ENCODE measurements at regions not wholly inside any gene's neighbourhood (a gene's known extent, or its start where the extent isn't known, plus 50 kb on each side); places are given as distances from the start of the nearest gene placed in this dataset.
"Not testable (repeated sequence)": the region's sequence is repeated elsewhere in the genome, so short reads cannot be mapped to it uniquely, and the experiment has no call there.

DNA sequence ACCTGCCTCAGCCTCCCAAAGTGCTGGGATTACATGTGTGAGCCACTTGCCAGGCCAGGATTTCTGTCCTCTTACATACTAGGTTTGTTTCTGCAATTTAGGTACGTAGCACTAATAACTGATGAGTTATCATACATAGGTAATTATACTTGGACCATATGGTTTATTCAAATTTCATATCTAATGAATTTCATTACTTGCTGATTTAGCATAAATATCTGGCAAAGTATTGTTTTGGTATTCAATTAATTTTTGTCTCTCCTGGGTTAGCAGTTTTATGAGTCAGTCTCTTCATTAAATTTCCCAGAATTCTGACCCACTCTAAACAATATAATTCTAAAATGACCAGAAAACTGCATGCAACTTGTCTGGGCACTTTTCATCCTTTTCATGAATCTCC, 2146.5 kb downstream of the TP53TG3F start:
- Histone ChIP-seq H3K36me3 (ENCODE audit: insufficient read depth, low read length) (no peaks in the 10 kb centered on the region), H3K4me3 (ENCODE audit: low read depth, low read length, poor library complexity, severe bottlenecking) (no peak overlapping the region), H3K4me2 (ENCODE audit: low read length) (no peak overlapping the region), H3F3A (ENCODE audit: insufficient read depth, low read length) (no peaks in the 10 kb centered on the region), H3K9ac (ENCODE audit: low read length) (no peak overlapping the region), H3K27ac (ENCODE audit: low read depth, low read length, poor library complexity, severe bottlenecking) (no peak overlapping the region), H3K27me3 (ENCODE audit: insufficient read depth, low read length) (no peaks in the 10 kb centered on the region), H3K79me2 (ENCODE audit: insufficient read depth, low read length) (no peaks in the 10 kb centered on the region), H2AFZ (ENCODE audit: low read length) (no peak overlapping the region), H3K4me1 (ENCODE audit: insufficient read depth, low read length, severe bottlenecking) (no peaks in the 10 kb centered on the region), H3K9me3 (ENCODE audit: low read length) (no peaks in the 10 kb centered on the region), H3K9me2 (ENCODE audit: low read depth, low read length) (no peaks in the 10 kb centered on the region), H4K20me1 (ENCODE audit: insufficient read depth, low read length) (no peaks in the 10 kb centered on the region)
- no peak for TF ChIP-seq EZH2 (IDR thresholded peaks at IDR 0.05; ENCODE audit: borderline replicate concordance, low read length)
- TF ChIP-seq, protein P1, sequence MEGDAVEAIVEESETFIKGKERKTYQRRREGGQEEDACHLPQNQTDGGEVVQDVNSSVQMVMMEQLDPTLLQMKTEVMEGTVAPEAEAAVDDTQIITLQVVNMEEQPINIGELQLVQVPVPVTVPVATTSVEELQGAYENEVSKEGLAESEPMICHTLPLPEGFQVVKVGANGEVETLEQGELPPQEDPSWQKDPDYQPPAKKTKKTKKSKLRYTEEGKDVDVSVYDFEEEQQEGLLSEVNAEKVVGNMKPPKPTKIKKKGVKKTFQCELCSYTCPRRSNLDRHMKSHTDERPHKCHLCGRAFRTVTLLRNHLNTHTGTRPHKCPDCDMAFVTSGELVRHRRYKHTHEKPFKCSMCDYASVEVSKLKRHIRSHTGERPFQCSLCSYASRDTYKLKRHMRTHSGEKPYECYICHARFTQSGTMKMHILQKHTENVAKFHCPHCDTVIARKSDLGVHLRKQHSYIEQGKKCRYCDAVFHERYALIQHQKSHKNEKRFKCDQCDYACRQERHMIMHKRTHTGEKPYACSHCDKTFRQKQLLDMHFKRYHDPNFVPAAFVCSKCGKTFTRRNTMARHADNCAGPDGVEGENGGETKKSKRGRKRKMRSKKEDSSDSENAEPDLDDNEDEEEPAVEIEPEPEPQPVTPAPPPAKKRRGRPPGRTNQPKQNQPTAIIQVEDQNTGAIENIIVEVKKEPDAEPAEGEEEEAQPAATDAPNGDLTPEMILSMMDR (IDR thresholded peaks at IDR 0.05; ENCODE audit: low read length): no peak

- H4K20me1 ChIP-seq (ENCODE audit: insufficient read depth, low read length); H3K36me3 ChIP-seq (ENCODE audit: insufficient read depth, low read length); H3K27ac ChIP-seq (ENCODE audit: low read depth, low read length, poor library complexity, severe bottlenecking); H3K4me1 ChIP-seq (ENCODE audit: insufficient read depth, low read length, severe bottlenecking); H2AFZ ChIP-seq (ENCODE audit: low read length); H3K4me3 ChIP-seq (ENCODE audit: low read depth, low read length, poor library complexity, severe bottlenecking); H3K4me2 ChIP-seq (ENCODE audit: low read length); H3K9ac ChIP-seq (ENCODE audit: low read length); H3K79me2 ChIP-seq (ENCODE audit: insufficient read depth, low read length); H3K9me2 ChIP-seq (ENCODE audit: low read depth, low read length); H3F3A ChIP-seq (ENCODE audit: insufficient read depth, low read length); H3K9me3 ChIP-seq (ENCODE audit: low read length); H3K27me3 ChIP-seq (ENCODE audit: insufficient read depth, low read length): not testable (repeated sequence)
Observed at GRCh38 chr16:35614883-35615282, 2155.5 kb downstream of the TP53TG3F start.

- not testable (repeated sequence) for H2AFZ ChIP-seq (ENCODE audit: low read length); H3F3A ChIP-seq (ENCODE audit: insufficient read depth, low read length); H3K9me3 ChIP-seq (ENCODE audit: low read length); H3K4me1 ChIP-seq (ENCODE audit: insufficient read depth, low read length, severe bottlenecking); H3K36me3 ChIP-seq (ENCODE audit: insufficient read depth, low read length); H4K20me1 ChIP-seq (ENCODE audit: insufficient read depth, low read length); H3K4me2 ChIP-seq (ENCODE audit: low read length); H3K4me3 ChIP-seq (ENCODE audit: low read depth, low read length, poor library complexity, severe bottlenecking); H3K79me2 ChIP-seq (ENCODE audit: insufficient read depth, low read length); H3K27me3 ChIP-seq (ENCODE audit: insufficient read depth, low read length); H3K9ac ChIP-seq (ENCODE audit: low read length); H3K9me2 ChIP-seq (ENCODE audit: low read depth, low read length); H3K27ac ChIP-seq (ENCODE audit: low read depth, low read length, poor library complexity, severe bottlenecking)
Observed at GRCh38 chr16:35619176-35619575, 2159.8 kb downstream of the TP53TG3F start.

DNA sequence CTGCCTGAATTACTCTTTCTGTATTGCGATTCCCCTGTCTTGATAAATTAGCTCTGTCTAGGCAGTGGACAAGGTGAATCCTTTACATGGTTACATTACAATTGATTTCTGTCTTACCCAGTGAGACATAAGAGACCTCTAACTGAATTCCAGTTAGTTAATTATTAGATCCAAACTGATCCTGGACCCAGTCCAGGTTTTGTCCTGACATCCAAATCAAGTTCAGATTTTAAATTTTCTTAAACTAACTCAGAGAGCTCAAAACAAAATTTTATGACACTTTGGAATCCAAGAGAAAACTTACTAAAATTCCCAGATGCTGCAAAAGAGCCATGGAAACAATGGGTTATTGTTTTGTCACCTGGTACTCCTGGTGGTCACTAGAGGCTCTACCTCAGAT, 2166.6 kb downstream of the TP53TG3F start:
- TF ChIP-seq, protein P1 (IDR thresholded peaks at IDR 0.05; ENCODE audit: low read length): no peak
- no peak overlapping the region for H3K9ac ChIP-seq (ENCODE audit: low read length)

More for the DNA sequence above, 2166.6 kb downstream of the TP53TG3F start:
- no peaks in the 10 kb centered on the region for H3K36me3 ChIP-seq (ENCODE audit: insufficient read depth, low read length)
- no peak overlapping the region for H2AFZ ChIP-seq (ENCODE audit: low read length)
- H4K20me1 ChIP-seq (ENCODE audit: insufficient read depth, low read length): no peaks in the 10 kb centered on the region
- no peaks in the 10 kb centered on the region for H3K79me2 ChIP-seq (ENCODE audit: insufficient read depth, low read length)
- no peak overlapping the region for H3K4me3 ChIP-seq (ENCODE audit: low read depth, low read length, poor library complexity, severe bottlenecking)
- H3K4me2 ChIP-seq (ENCODE audit: low read length): no peak overlapping the region
- H3K27me3 ChIP-seq (ENCODE audit: insufficient read depth, low read length): no peaks in the 10 kb centered on the region
- no peaks in the 10 kb centered on the region for H3K4me1 ChIP-seq (ENCODE audit: insufficient read depth, low read length, severe bottlenecking)
- H3K9me3 ChIP-seq (ENCODE audit: low read length): no peaks in the 10 kb centered on the region
- H3K27ac ChIP-seq (ENCODE audit: low read depth, low read length, poor library complexity, severe bottlenecking): no peak overlapping the region
- H3K9me2 ChIP-seq (ENCODE audit: low read depth, low read length): no peaks in the 10 kb centered on the region
- H3F3A ChIP-seq (ENCODE audit: insufficient read depth, low read length): no peaks in the 10 kb centered on the region

Data from OCI-LY1 (cell line).